ENCODE measurements at regions not wholly inside any gene's neighbourhood (a gene's known extent, or its start where the extent isn't known, plus 50 kb on each side); places are given as distances from the start of the nearest gene placed in this dataset.

DNA sequence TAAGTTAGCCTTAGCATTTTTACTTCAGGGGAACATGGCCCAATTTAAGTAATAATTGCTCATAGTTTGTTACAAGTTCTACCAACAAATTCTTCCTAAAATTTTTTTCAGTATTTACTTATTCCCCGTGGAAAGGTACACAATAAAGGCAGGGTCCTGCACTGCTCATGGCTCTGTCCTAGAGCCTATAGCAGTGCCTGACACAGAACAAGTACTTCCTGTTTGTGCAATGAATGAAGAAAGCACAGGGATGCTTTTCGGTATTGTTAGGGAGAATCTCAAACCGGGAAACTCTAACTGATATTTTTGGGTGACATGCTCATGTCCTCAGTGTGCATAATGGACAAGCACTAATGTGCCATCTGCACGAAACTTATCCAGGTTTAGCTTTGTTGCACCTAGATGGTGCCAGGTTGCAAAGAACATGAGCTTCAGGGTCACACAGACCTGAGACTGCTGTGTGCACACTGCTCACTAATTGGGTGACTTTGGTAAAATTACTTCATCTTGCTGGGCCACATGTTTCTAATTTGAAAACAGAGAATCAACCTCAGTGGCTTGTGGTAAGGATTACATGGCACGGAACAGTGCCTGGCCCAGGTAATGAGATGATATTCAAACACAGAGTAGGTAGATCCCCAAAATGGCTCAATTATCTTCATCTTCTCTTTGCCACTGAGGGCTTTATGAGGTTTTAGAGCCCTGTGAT, 175.8 kb upstream of the NPY2R start:
- no peak for TF ChIP-seq POLR2AphosphoS5 (IDR thresholded peaks at IDR 0.05; ENCODE audit: insufficient read depth, low read depth, low read length)
- no peak for TF ChIP-seq FOS (IDR thresholded peaks at IDR 0.05; ENCODE audit: borderline replicate concordance, insufficient read depth, low read length)
- TF ChIP-seq GATA2 (IDR thresholded peaks at IDR 0.05; ENCODE audit: insufficient read depth, insufficient read length, low read depth, low read length) = no peak
- no peak for TF ChIP-seq POLR2A (IDR thresholded peaks at IDR 0.05; ENCODE audit: low read depth, low read length)
- no peak for TF ChIP-seq EZH2 (IDR thresholded peaks at IDR 0.05; ENCODE audit: borderline replicate concordance, low read depth, low read length, severe bottlenecking)
- no peak for TF ChIP-seq JUN (IDR thresholded peaks at IDR 0.05; ENCODE audit: borderline replicate concordance, insufficient read depth, insufficient read length, low read depth)
- no peak for TF ChIP-seq MYC (IDR thresholded peaks at IDR 0.05; ENCODE audit: low read depth, low read length)
- TF ChIP-seq, protein P1, sequence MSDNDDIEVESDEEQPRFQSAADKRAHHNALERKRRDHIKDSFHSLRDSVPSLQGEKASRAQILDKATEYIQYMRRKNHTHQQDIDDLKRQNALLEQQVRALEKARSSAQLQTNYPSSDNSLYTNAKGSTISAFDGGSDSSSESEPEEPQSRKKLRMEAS (IDR thresholded peaks at IDR 0.05; ENCODE audit: insufficient read depth, insufficient read length) = no peak
- TF ChIP-seq, protein P2, sequence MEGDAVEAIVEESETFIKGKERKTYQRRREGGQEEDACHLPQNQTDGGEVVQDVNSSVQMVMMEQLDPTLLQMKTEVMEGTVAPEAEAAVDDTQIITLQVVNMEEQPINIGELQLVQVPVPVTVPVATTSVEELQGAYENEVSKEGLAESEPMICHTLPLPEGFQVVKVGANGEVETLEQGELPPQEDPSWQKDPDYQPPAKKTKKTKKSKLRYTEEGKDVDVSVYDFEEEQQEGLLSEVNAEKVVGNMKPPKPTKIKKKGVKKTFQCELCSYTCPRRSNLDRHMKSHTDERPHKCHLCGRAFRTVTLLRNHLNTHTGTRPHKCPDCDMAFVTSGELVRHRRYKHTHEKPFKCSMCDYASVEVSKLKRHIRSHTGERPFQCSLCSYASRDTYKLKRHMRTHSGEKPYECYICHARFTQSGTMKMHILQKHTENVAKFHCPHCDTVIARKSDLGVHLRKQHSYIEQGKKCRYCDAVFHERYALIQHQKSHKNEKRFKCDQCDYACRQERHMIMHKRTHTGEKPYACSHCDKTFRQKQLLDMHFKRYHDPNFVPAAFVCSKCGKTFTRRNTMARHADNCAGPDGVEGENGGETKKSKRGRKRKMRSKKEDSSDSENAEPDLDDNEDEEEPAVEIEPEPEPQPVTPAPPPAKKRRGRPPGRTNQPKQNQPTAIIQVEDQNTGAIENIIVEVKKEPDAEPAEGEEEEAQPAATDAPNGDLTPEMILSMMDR (IDR thresholded peaks at IDR 0.05; ENCODE audit: extremely low read depth in 1 of 2, insufficient read depth in 1 of 2, low read depth in 1 of 2, low read length in 2 of 2) = no peak
- H3K9me3 ChIP-seq (replicated peaks; ENCODE audit: control insufficient read depth, insufficient read depth, low read length) = no peaks in the 10 kb centered on the region
- FAIRE-seq (no peak), DNase-seq (ENCODE audit: low read depth, low spot score) (no peak)
- ChIA-PET POLR2A (no interaction called here), CTCF (interaction anchor here (1.4 kb wide), 1 partner anchor 15 kb away, joined by 3 read pairs; no protein-coding TSS in a partner anchor)
- BruUV-seq (replicated peaks) = no TSS peak
- H3K27ac ChIP-seq (ENCODE audit: insufficient read depth, low read depth, low read length) = no peak overlapping the region
- intact Hi-C loops (cut with micrococcal nuclease) = no loop called here
- H3K4me1 ChIP-seq (ENCODE audit: control insufficient read depth, extremely low read depth, insufficient read depth, low read length) = no peaks in the 10 kb centered on the region
- no peak overlapping the region for H3K9ac ChIP-seq (replicated peaks; ENCODE audit: extremely low read depth, insufficient read depth, low read length)
- no peaks in the 10 kb centered on the region for H3K9me1 ChIP-seq (replicated peaks; ENCODE audit: control insufficient read depth, extremely low read depth, insufficient read depth, low read length)
- no peaks in the 10 kb centered on the region for H3K36me3 ChIP-seq (ENCODE audit: control insufficient read depth in 2 of 2, extremely low read depth in 1 of 2, insufficient read depth in 2 of 2, low read length in 2 of 2)
- H3K27me3 ChIP-seq (ENCODE audit: control insufficient read depth in 2 of 2, insufficient read depth in 2 of 2, low read length in 2 of 2) = no peaks in the 10 kb centered on the region
- no peak overlapping the region for H3K4me2 ChIP-seq (ENCODE audit: insufficient read depth, low read length)
- H3K4me3 ChIP-seq (replicated peaks in 1 of 3; ENCODE audit: insufficient read depth in 1 of 3, low read depth in 1 of 3, low read length in 3 of 3) = no peak overlapping the region
- no peaks in the 10 kb centered on the region for H4K20me1 ChIP-seq (replicated peaks; ENCODE audit: control insufficient read depth, extremely low read depth, insufficient read depth, low read length)
- H2AFZ ChIP-seq (ENCODE audit: low read depth, low read length) = no peak overlapping the region
- no peaks in the 10 kb centered on the region for H3K79me2 ChIP-seq (ENCODE audit: control insufficient read depth, insufficient read depth, low read length)
- dilution Hi-C loops (cut with MboI; ENCODE audit: extremely low pct_ligation_motif_present, low sequenced_read_pairs) = no loop called here
